ENCODE measurements at regions not wholly inside any gene's neighbourhood (a gene's known extent, or its start where the extent isn't known, plus 50 kb on each side); places are given as distances from the start of the nearest gene placed in this dataset.

- Mint-ChIP-seq H3K27me3 (ENCODE audit: low read depth) (peaks cover 12% of the 10 kb centered on the region), H3K9me3 (no peaks in the 10 kb centered on the region), H3K27ac (no peak overlapping the region), H3K36me3 (no peaks in the 10 kb centered on the region), H3K4me3 (no peak overlapping the region), H3K4me1 (peaks cover 11% of the 10 kb centered on the region)
- POLR2A ChIA-PET, result no interaction called here
- no peak for DNase-seq (ENCODE audit: low spot score)
- no peak for TF ChIP-seq FOXJ3 (CRISPR knock-in tag; IDR thresholded peaks at IDR 0.05; ENCODE audit: borderline replicate concordance)
- TF ChIP-seq ZNF423 (CRISPR knock-in tag; IDR thresholded peaks at IDR 0.05), result no peak
- no peak for TF ChIP-seq TP53 (CRISPR knock-in tag; IDR thresholded peaks at IDR 0.05)
- no peak for TF ChIP-seq ATF1 (CRISPR knock-in tag; IDR thresholded peaks at IDR 0.05)
- TF ChIP-seq SP1 (CRISPR knock-in tag; conservative IDR thresholded peaks at IDR 0.05), result no peak
- TF ChIP-seq ZNF425 (CRISPR knock-in tag; conservative IDR thresholded peaks at IDR 0.05), result no peak
- TF ChIP-seq ZNF317 (CRISPR knock-in tag; IDR thresholded peaks at IDR 0.05; ENCODE audit: borderline replicate concordance, low read depth), result no peak
- no peak for TF ChIP-seq ZNF219 (CRISPR knock-in tag; IDR thresholded peaks at IDR 0.05; ENCODE audit: borderline replicate concordance)
- TF ChIP-seq TEAD1 (CRISPR knock-in tag; IDR thresholded peaks at IDR 0.05), result no peak
- TF ChIP-seq OVOL2 (CRISPR knock-in tag; IDR thresholded peaks at IDR 0.05; ENCODE audit: borderline replicate concordance), result no peak
- TF ChIP-seq ZNF396 (CRISPR knock-in tag; IDR thresholded peaks at IDR 0.05; ENCODE audit: borderline replicate concordance), result no peak
- TF ChIP-seq ZNF671 (CRISPR knock-in tag; IDR thresholded peaks at IDR 0.05), result no peak
- TF ChIP-seq ZNF138 (CRISPR knock-in tag; conservative IDR thresholded peaks at IDR 0.05), result no peak
- TF ChIP-seq ARID4B (CRISPR knock-in tag; IDR thresholded peaks at IDR 0.05; ENCODE audit: borderline replicate concordance), result no peak
- no peak for TF ChIP-seq ATF3 (CRISPR knock-in tag; conservative IDR thresholded peaks at IDR 0.05)
- no peak for TF ChIP-seq STAT6 (CRISPR knock-in tag; conservative IDR thresholded peaks at IDR 0.05; ENCODE audit: low read depth)
- no peak for TF ChIP-seq CBFB (CRISPR knock-in tag; IDR thresholded peaks at IDR 0.05; ENCODE audit: low read depth)
- no peak for TF ChIP-seq ZNF416 (CRISPR knock-in tag; IDR thresholded peaks at IDR 0.05)
- CTCF ChIA-PET, result no interaction called here
- no peak for ATAC-seq
Measured at GRCh38 chr4:24015782-24016181, 125.9 kb upstream of the PPARGC1A start.
